Stimulated activated CD8-positive, alpha-beta memory T cell treated with anti-CD3 and anti-CD28 coated beads, Interleukin-7, amount 100 ng/mL, for 48 hours (primary cell): ENCODE measurements at regions not wholly inside any gene's neighbourhood (a gene's known extent, or its start where the extent isn't known, plus 50 kb on each side); places are given as distances from the start of the nearest gene placed in this dataset.

Source experiments
- DNase-seq, 2 donors: peaks; one replicate each; pipeline ENCODE4 v3.0.0-alpha.2; 2020; ENCODE audit warnings: low read depth in 1 of 2; ENCODE audit errors: extremely low read depth in 1 of 2

- no peak for DNase-seq
Measured at GRCh38 chr6:91386204-91386603, 799.3 kb upstream of the MAP3K7 start.

GRCh38 chr6:91383207-91383606, 796.3 kb upstream of the MAP3K7 start:
- DNase-seq: no peak

GRCh38 chr6:91376686-91377085, 789.8 kb upstream of the MAP3K7 start:
- DNase-seq: no peak

- DNase-seq: no peak
Measured at GRCh38 chr6:91366781-91367180, 779.9 kb upstream of the MAP3K7 start.

GRCh38 chr6:91358986-91359385, 772.1 kb upstream of the MAP3K7 start:
- DNase-seq: no peak

DNA sequence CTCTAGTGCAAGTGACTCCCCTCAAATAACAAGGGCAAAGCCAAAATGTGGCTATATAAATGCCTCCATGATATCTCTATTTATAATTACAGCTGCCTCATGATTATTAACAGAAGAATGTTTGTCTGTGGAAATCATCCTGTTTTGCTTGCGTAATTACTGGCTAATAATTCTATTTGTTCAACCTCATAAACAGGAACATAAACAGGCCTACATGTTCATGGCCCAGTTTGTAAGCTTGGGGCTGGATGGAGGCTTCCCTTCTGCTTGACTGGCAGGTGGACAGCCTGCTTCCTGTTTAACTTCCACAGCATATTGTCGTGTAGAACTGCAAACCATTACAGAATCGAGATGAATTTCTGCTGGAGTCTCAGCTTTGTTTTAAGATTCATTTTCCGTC, 766.0 kb upstream of the MAP3K7 start:
- DNase-seq: no peak

DNA sequence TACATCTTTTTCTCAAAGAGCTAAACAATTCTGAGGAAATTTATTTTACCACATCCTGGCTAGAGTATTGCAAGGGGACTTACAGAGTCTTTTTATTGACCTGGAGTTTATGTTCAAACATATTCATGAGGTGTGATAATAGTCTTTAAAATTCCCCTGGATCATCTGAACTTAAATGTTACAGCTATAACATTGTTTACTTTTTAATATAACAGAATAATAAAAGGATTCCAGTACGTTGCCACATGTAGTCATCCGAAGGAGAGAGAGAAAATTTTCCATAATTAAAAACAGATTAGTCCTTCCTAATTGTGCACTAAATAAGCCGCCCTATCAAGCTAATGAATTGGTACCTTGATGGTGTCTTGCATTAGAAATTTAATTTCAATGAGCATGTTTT, 765.4 kb upstream of the MAP3K7 start:
- no peak for DNase-seq

GRCh38 chr6:91350146-91350908, 763.5 kb upstream of the MAP3K7 start:
- no peak for DNase-seq

DNA sequence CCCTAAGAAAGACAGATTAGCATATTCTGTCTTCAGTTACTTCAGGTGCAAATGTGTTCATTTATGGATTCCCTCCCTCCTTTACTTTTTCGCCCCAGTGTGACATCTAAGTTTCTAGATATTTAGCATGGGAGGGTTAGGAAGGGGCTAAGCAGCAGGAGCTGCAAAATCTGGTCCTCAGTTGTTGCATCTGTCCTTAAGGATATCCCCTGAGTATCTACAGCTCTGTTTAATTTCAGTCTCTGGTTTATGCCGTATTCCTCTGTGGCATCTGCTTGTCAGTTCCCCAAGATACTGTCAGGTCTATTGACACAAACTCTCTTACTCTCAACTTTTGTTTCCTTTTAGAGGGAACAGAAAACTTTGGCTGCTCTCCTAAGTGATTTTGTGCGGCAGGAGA, 754.6 kb upstream of the MAP3K7 start:
- DNase-seq: no peak

- no peak for DNase-seq
Measured at GRCh38 chr6:91340896-91341395, 754.1 kb upstream of the MAP3K7 start.

DNA sequence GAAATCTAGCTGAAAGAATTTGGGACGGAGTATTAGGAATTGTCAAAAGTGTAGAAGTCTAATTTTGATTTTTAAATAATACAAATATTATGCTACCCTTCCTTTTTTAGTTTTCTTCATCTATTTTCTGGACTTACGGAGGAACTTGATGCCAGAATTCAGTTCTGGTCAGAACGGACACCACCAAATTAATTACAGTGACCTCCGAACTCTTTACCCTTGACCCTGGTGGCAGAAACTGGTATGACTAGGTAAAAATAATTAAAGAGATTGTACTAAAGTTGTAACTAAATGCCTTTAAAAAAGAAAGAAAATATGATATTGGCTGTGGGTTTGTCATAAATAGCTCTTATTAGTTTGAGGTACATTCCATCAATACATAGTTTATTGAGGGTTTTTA, 751.1 kb upstream of the MAP3K7 start:
- no peak for DNase-seq

GRCh38 chr6:91330896-91331295, 744.0 kb upstream of the MAP3K7 start:
- DNase-seq: no peak

- no peak for DNase-seq
Measured at GRCh38 chr6:91328241-91328640, 741.4 kb upstream of the MAP3K7 start.

GRCh38 chr6:91324711-91325110, 737.8 kb upstream of the MAP3K7 start:
- DNase-seq: no peak

DNA sequence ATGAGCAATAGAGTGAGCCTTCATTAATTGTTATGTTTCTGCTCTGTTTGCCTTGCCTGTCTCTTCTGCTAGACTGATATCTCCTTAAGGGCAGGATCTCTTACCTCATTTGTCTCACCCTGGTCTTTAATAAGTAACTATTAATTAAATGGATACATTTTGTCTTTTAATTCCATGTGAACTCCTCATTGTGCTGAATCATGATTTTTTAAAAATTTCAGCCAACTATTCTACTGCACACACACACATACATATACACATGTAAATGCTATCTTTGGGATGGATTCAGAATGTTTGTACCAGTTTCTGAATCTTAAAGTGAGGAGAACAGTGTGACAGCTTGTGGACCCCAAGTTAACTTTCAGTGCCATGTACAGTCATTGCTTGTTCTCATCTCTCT, 731.1 kb upstream of the MAP3K7 start:
- DNase-seq: no peak

- no peak for DNase-seq
Measured at GRCh38 chr6:91317247-91317835, 730.5 kb upstream of the MAP3K7 start.

GRCh38 chr6:91310178-91310577, 723.3 kb upstream of the MAP3K7 start:
- DNase-seq: no peak

GRCh38 chr6:91305755-91306154, 718.9 kb upstream of the MAP3K7 start:
- no peak for DNase-seq

GRCh38 chr6:91304521-91304920, 717.6 kb upstream of the MAP3K7 start:
- no peak for DNase-seq

DNA sequence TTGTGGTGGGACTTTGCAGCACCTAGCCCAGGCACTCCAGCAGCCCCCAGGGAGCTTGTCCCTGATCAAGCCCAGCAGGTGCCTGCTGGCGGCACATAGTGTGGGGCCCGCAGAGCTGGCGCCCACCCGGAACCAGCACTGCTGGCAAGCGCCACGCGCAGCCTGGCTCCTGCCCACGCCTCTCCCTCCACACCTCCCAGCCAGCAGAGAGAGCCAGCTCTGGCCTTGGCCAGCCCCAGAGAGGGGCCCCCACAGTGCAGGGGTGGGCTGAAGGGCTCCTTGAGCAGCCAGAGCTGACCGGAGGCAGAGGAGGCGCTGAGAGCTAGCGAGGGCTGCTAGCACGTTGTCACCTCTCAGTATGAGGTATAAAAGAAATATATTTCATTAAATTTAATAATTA, 716.5 kb upstream of the MAP3K7 start:
- DNase-seq: no peak

DNA sequence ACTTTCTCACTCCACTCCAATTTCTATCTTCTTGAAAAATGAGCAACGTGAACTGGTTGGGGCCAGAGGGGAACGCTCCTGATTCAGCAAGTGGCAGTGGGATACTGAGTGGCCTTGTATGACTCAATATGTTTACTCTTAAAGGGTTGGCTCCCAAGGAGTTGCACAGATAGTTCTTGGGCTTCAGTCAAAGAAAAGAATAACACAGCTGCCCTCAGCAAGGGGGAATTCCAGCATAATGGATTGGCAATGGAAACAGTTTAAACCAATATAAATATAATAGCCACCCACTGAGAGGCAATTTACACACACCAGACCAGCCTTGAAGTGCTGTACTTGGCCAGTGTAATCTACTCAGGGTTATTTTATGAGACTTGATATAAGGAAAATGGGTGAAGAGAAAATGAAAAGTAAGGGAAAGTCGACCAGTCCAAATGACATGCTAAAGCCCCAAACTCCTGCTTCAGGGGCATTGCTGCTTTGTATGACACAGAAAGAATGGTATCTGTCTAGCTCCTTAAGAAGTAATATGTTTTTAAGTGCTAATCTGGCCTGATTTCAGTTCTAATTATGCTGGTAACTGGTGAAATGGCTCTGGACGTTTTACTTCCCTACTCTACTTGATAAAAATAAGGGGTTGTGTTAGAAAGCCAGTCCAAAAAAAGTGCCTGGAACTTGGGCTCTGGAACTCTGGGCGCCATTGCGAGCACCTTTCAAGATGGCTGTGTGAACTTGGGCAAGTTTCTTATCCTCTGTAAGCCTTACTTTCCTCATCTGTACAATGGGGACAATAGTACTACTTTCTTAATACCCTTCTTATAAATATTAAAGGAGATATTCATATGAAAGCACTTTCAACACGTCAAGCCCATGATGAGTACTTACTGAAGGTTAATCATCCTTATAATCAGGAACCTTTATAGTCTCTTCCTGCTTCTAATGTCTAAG, 712.9 kb upstream of the MAP3K7 start:
- no peak for DNase-seq
